Pons (tissue), 1 donor: ENCODE measurements at regions not wholly inside any gene's neighbourhood (a gene's known extent, or its start where the extent isn't known, plus 50 kb on each side); places are given as distances from the start of the nearest gene placed in this dataset.
A peak's percentile ranks its signal among the peaks of the same experiment; 100 is the strongest.

ENCODE experiments used
- DNase-seq: peaks from one replicate; pipeline ENCODE4 v3.0.0-alpha.2; 2016; ENCODE audit warnings: low spot score

DNA sequence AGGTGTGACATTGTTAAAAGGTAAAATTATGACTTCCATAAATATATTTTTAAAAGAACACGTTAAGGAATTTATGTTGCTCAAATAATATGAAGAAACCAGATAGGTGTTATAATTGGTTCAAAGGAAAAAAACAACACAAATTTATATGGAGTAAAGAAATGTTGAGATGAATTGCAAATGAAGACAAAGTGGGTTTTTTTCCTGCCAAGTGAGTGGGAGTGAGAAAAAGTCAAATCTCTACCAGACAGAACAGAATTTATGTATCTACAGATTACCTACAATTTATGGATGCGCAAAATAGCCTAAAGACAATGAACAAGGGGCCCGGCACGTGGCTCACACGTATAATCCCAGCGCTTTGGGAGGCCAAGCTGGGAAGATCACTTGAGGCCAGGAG lies 159.7 kb upstream of the SLC1A4 start:
- no peak for DNase-seq

DNA sequence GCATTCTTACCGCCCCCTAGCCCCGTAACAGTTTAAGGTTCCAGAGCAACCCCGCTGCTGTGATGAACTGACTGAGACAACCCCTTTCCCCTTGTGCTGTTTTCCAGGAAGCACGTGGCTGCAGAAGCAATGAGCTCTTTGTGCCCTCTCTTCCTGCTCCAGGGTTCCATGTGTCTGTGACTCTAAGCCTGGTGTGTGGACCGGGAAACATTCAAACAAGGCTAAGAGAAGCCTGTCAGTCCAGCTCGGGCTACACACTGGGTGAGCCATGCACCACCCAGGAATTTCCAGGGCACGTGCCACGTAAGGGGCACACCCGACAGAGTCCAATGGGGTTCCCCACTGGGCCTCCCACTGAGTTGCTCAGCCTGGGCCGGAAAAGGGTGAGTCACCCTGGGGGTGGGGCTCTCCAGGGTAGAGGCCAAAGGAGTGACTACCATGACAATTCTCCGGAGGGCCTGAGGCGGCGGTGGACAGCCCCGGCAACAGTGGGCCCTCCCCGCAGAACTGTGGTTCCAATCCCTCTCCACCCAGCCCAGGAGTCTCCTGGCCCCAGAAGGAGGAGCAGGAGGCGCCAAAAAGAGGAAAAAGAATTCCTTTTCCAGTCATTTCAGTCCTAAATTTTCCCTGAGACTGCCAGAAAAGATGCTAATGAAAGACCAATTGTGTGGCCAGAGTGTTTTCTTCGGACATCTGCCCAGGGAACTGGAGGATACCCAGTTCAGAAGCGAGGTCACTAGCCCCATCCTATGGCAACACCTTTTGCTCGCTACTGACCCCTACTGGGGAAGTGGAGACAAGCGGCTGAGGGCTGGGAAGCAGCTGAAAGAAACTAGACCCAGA lies 157.8 kb upstream of the SLC1A4 start:
- peak; percentile 90 for DNase-seq

DNA sequence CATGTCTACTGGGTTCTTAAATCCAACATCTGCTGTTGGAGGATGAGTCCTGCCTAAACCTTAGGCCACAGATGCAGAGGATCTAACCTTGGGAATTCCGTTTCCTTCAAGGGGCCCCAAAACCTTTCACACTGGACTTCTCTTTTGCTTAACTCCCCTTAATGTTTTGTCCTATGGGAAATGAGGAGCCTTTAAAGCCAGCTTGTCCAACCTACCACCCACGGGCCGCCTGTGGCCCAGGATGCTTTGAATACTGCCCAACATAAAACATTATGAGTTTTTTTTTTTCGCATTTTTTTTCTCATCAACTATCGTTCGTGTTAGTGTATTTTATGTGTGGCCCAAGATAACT lies 157.2 kb upstream of the SLC1A4 start:
- DNase-seq, result no peak

GRCh38 chr2:64832936-64833335 lies 156.3 kb upstream of the SLC1A4 start:
- no peak for DNase-seq

DNA sequence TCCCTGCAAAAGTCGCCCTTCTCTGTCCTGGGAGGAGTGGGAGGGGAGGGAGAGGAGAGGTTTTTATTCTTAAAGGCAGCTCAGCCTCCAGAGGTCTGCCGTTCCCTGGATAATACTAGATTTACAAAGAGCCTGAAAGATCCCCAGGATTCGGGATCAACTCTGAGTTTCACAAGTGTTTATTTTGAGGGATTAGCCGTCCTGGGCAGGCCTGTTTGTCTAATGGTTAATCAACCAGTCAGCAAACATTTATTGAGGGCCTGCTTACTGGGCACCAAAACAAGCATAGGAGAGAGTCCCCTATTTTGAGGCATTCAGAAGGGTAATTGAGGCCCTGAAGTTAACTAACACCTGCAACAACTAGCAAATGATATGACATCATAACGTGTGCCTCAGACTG lies 152.6 kb upstream of the SLC1A4 start:
- DNase-seq, result no peak

DNA sequence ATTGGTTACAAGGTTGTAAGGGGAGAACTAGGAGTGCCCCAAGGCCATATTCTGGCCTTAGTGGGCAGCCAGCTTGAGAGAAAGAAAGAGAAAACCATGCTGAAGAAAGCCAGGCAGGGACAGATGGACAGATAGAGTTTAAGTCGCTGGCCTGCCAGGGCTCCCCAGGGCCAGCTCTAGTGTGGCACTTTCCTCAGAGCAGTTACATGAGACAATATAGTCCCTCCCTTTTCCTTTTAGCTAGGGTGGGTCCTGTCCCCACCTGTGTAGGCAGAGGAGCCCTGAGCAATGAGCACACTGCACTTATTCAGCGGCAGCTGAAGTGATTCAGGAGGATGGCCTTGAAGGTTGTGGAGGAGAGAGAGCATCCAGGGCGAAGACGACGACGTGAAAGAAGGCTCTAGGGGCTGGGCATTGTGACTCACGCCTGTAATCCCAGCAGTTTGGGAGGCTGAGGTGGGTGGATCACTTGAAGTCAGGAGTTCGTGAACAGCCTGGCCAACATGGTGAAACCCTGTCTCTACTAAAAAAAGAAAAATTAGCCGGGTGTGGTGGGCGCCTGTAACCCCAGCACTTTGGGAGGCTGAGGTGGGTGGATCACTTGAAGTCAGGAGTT lies 152.0 kb upstream of the SLC1A4 start:
- DNase-seq, result no peak

- DNase-seq, result no peak
These were observed 151.1 kb upstream of the SLC1A4 start for GRCh38 chr2:64837925-64838641.

GRCh38 chr2:64838817-64839216 lies 150.4 kb upstream of the SLC1A4 start:
- DNase-seq, result no peak

- DNase-seq, result no peak
These were observed 149.4 kb upstream of the SLC1A4 start for GRCh38 chr2:64839844-64840243.

- DNase-seq, result no peak
These were observed 148.7 kb upstream of the SLC1A4 start for GRCh38 chr2:64840426-64840881.

DNA sequence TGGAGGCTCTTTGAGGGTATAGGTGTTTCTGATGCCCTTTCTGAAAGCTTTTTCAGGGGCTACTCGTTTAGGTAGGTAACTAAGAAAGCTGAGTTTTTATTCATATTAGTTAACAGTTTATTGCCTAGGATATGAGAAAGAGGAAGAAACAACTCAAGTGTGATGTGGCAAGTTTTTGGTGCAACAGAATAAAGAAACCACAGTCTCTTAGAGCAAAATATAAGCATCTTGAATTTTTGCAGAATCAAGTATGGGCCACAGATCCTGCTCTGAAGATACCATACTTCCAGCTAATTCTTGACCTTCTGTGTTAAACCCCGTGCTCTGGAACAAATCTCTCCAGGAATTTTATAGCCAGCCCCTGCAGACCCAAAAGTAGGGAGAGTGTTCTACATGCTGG lies 147.7 kb upstream of the SLC1A4 start:
- DNase-seq, result no peak

DNA sequence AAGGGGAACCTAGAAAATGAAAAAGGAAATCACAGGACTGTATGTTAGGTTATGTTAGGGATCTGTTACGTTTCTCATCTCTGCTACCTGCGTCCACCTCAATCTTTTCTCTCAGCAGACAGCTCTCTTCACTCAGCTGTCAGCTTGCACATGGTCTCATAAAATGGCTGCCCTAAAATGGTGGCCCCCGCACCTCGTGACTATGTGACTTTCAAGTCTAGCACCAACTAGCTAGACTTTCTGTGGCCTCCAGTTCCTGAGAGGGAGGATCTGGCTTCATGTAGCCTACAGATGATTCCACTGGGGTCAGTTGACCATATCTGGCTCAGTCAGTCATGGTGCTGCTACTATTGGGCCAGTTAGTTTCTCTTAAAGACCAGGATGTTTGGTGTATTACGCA lies 147.2 kb upstream of the SLC1A4 start:
- DNase-seq, result no peak

- no peak for DNase-seq
These were observed 145.1 kb upstream of the SLC1A4 start for GRCh38 chr2:64844087-64844486.

DNA sequence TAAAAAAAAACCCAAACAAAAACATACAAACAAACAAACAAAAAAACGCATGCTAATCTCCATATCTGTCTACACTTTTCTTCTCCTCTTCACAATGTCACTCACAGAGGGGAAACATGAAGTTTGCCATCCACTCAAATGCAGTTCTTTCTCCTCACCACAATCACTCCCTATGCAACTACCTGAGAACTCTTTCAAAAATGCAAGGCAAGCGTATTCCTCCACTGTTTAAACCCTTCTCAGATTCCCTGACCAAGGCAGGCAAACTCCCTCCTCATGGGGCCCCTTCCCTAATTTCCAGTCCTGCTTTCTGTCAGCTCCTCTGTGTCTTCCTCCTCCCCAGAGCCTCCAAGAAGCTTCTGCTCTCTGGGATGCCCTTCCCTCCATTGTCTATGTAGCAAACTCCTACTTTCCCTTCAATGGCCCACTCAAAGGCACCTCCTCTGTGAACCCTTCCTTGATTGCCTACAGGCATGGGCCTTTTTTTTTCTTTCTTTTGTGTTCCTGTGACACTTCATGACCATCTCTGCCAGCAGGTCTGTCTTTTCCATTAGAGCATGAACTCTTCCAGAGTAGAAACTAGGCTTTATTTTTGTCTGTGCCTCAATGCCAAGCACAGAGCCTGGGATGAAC lies 143.8 kb upstream of the SLC1A4 start:
- DNase-seq, result no peak

GRCh38 chr2:64846177-64846576 lies 143.0 kb upstream of the SLC1A4 start:
- DNase-seq, result no peak

GRCh38 chr2:64847930-64848329 lies 141.3 kb upstream of the SLC1A4 start:
- no peak for DNase-seq

- no peak for DNase-seq
These were observed 140.8 kb upstream of the SLC1A4 start for GRCh38 chr2:64848363-64848762.

DNA sequence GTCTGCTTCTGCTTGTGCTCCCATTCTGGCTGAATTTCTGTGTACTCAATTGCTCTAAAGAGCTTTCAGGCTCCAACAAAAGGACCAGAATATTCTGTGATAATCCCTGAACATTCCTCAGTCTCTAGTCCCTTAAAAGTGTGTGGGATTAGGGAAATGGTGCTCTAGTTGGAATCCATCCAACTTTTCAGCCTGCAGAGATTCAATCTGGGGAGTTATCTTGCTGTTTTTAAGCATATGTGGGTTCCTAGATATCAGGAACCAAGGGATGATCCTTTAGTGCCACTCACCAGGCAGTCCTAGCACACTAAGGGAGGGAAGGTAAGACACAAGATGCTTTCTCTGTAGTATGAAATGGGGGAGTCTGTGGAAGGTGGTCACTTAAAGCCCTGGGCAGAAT lies 140.3 kb upstream of the SLC1A4 start:
- DNase-seq, result no peak

GRCh38 chr2:64850642-64851041 lies 138.6 kb upstream of the SLC1A4 start:
- DNase-seq, result no peak

DNA sequence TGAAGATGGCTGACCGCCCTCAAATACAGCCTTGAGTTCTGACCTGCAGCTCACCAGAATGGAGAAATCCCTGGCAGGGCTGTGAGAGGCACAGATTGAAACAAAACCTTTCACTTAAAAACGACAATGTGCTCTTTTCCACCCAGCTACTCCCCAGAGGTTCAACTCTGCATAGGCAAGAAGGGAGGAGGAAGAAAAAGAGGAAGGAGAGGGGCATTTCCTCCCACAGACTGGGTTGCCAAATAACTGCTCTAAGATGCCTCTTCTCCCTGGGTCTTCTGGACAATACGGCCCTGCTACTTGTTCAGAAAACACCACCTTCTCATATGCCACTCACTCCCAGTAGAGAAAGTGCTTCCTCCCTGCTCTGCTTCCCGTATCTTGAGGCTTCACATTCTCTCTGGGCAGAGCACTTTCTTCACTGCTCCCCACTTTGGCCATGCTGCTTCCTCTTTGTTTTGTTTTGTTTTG lies 136.4 kb upstream of the SLC1A4 start:
- peak; percentile 75 for DNase-seq

- DNase-seq, result no peak
These were observed 135.9 kb upstream of the SLC1A4 start for GRCh38 chr2:64853306-64853705.

DNA sequence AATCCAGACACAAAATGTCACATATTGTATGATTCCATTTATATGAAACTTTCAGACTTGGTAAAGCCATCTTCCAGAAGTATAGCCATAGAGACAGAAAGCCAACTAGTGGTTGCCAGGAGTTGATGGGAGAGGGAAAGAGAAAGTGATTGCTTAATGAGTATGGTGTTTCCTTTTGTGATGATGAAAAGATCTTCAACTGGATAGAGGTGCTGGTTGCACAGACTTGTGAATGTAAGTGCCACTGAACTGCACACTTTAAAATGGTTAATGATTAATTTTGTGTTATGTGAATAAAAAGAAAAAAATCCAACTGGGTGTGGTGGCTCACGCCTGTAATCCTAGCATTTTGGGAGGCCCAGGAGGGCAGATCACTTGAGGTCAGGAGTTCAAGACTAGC lies 135.3 kb upstream of the SLC1A4 start:
- DNase-seq, result no peak
